ENCODE measurements at regions not wholly inside any gene's neighbourhood (a gene's known extent, or its start where the extent isn't known, plus 50 kb on each side); places are given as distances from the start of the nearest gene placed in this dataset.

- TF ChIP-seq CTCF (IDR thresholded peaks at IDR 0.05) = peak; percentile 95
- Mint-ChIP-seq H3K4me1 (ENCODE audit: low read depth) (peaks cover 26% of the 10 kb centered on the region), H3K36me3 (ENCODE audit: low read depth) (no peaks in the 10 kb centered on the region), H3K4me3 (peak overlapping the region; percentile 74), H3K27ac (peak overlapping the region; percentile 53), H3K9me3 (no peaks in the 10 kb centered on the region), H3K27me3 (ENCODE audit: insufficient read depth) (no peaks in the 10 kb centered on the region; the same call in 1 of the 2 replicates)
- peak; percentile 79 for DNase-seq
These were observed 55.8 kb upstream of the CDCA7L start for GRCh38 chr7:22001345-22002004.

- Mint-ChIP-seq H3K36me3 (ENCODE audit: low read depth) (no peaks in the 10 kb centered on the region), H3K4me3 (no peak overlapping the region), H3K4me1 (ENCODE audit: low read depth) (peaks cover 35% of the 10 kb centered on the region), H3K27me3 (ENCODE audit: insufficient read depth) (no peaks in the 10 kb centered on the region), H3K27ac (no peak overlapping the region), H3K9me3 (no peaks in the 10 kb centered on the region)
- no peak for DNase-seq
- no peak for TF ChIP-seq CTCF (IDR thresholded peaks at IDR 0.05)
These were observed 54.2 kb upstream of the CDCA7L start for GRCh38 chr7:21999896-22000295.

GRCh38 chr7:21996641-21997040 lies 50.9 kb upstream of the CDCA7L start:
- Mint-ChIP-seq H3K4me3 (no peak overlapping the region; the same call in 1 of the 2 replicates), H3K9me3 (no peaks in the 10 kb centered on the region), H3K27ac (peak overlapping the region; percentile 6; the same call in 1 of the 2 replicates), H3K4me1 (ENCODE audit: low read depth) (peaks cover 28% of the 10 kb centered on the region), H3K27me3 (ENCODE audit: insufficient read depth) (no peaks in the 10 kb centered on the region), H3K36me3 (ENCODE audit: low read depth) (no peaks in the 10 kb centered on the region)
- TF ChIP-seq CTCF (IDR thresholded peaks at IDR 0.05) = no peak
- DNase-seq = no peak
